Coronary artery (tissue), 2 donors: ENCODE measurements at regions not wholly inside any gene's neighbourhood (a gene's known extent, or its start where the extent isn't known, plus 50 kb on each side); places are given as distances from the start of the nearest gene placed in this dataset.
"Not testable (repeated sequence)": the region's sequence is repeated elsewhere in the genome, so short reads cannot be mapped to it uniquely, and the experiment has no call there.

Source experiments
- DNase-seq: peaks from one replicate; pipeline ENCODE4 v3.0.0-alpha.2; 2017; ENCODE audit warnings: low spot score
- H3K27ac ChIP-seq, 2 donors: fragments of 200-600 bp; sonication (generic); one replicate each; pipeline ENCODE4 v1.5.1; 2016 to 2019
- H3K4me3 ChIP-seq: fragments of 200-600 bp; sonication (generic); 2 replicates; pipeline ENCODE4 v1.5.1; 2016; ENCODE audit warnings: mild to moderate bottlenecking, moderate library complexity
- TF ChIP-seq, protein P1 (sequence below): fragments of 200-600 bp; sonication (generic); IDR thresholded peaks from one replicate; pipeline ENCODE4 v1.5.1; 2019; ENCODE audit warnings: antibody characterized with exemption

GRCh38 chr13:80707000-80707983 is 366.4 kb upstream of the SPRY2 start:
- no peak overlapping the region for H3K4me3 ChIP-seq
- TF ChIP-seq, protein P1, sequence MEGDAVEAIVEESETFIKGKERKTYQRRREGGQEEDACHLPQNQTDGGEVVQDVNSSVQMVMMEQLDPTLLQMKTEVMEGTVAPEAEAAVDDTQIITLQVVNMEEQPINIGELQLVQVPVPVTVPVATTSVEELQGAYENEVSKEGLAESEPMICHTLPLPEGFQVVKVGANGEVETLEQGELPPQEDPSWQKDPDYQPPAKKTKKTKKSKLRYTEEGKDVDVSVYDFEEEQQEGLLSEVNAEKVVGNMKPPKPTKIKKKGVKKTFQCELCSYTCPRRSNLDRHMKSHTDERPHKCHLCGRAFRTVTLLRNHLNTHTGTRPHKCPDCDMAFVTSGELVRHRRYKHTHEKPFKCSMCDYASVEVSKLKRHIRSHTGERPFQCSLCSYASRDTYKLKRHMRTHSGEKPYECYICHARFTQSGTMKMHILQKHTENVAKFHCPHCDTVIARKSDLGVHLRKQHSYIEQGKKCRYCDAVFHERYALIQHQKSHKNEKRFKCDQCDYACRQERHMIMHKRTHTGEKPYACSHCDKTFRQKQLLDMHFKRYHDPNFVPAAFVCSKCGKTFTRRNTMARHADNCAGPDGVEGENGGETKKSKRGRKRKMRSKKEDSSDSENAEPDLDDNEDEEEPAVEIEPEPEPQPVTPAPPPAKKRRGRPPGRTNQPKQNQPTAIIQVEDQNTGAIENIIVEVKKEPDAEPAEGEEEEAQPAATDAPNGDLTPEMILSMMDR = no peak
- no peak overlapping the region for H3K27ac ChIP-seq
- DNase-seq = no peak

DNA sequence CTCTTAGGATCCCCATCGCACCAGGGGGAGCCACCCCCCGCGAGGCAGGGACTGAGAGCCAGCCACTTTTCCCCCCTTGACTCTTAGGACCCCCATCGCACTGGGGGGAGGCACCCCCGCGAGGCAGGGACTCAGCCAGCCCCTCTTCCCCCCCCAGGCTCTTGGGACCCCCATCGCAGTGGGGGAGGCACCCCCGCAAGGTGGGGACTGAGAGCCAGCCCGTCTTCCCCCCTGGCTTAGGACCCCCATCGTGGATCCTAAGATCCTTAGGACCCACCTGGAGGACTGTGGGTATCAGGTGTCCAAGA is 365.2 kb upstream of the SPRY2 start:
- DNase-seq = no peak
- TF ChIP-seq, protein P1 = no peak
- Histone ChIP-seq H3K27ac (no peak overlapping the region), H3K4me3 (no peak overlapping the region)

GRCh38 chr13:80705371-80706163 is 364.6 kb upstream of the SPRY2 start:
- TF ChIP-seq, protein P1 = no peak
- H3K4me3 ChIP-seq = no peak overlapping the region
- DNase-seq = no peak
- H3K27ac ChIP-seq = no peak overlapping the region

GRCh38 chr13:80704369-80704768 is 363.4 kb upstream of the SPRY2 start:
- Histone ChIP-seq H3K27ac (no peak overlapping the region), H3K4me3 (no peak overlapping the region)
- no peak for DNase-seq
- TF ChIP-seq, protein P1 = no peak

DNA sequence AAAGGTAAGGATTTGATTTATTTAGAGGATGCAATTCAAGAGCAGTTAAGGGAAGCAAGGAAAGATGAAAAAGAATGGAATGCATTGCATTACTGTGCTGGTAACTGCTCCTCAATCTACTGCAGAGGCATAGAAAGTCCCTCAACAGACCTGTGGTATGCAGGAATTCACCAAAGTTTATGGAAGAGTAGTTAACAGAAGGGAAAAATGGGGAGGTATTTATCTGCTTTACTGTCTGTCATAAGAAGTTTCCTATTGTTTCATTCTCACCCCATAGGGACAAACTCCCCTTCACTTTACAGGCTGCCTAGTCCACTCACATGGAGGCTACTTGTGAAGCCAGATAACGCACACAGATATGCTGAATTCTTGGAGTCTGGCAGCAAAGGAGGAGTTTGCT is 354.9 kb upstream of the SPRY2 start:
- no peak overlapping the region for H3K4me3 ChIP-seq
- no peak for DNase-seq
- no peak overlapping the region for H3K27ac ChIP-seq
- TF ChIP-seq, protein P1 = no peak

- DNase-seq, H3K4me3 ChIP-seq, H3K27ac ChIP-seq: not testable (repeated sequence)
Observed at GRCh38 chr13:80691814-80692213, 350.9 kb upstream of the SPRY2 start.

DNA sequence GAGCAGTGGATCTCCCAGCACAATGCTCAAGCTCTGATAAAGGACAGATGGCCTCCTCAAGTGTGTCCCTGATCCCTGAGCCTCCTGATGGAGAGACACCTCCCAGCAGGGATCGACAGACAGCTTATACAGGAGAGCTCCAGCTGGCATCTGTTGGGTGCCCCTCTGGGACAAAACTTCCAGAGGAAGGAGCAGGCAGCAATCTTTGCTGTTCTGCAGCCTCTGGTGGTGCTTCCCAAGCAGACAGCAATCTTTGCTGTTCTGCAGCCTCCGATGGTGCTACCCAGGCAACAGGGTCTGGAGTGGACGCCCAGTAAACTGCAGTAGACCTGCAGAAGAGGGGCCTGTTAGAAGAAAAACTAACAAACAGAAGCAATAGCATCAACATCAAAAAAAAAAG is 349.3 kb upstream of the SPRY2 start:
- Histone ChIP-seq H3K27ac (no peak overlapping the region), H3K4me3 (no peak overlapping the region)
- no peak for DNase-seq
- TF ChIP-seq, protein P1 = no peak
